Right atrium auricular region (tissue), 2 donors: ENCODE measurements at regions not wholly inside any gene's neighbourhood (a gene's known extent, or its start where the extent isn't known, plus 50 kb on each side); places are given as distances from the start of the nearest gene placed in this dataset.

ENCODE experiments used
- DNase-seq: peaks from one replicate; pipeline ENCODE4 v3.0.0-alpha.2; 2019; ENCODE audit warnings: low spot score
- H3K27ac ChIP-seq, 2 donors: fragments of 200-600 bp; sonication (generic); 1 replicate in 1 of 2; 2 replicates in 1 of 2; pipeline ENCODE4 v1.5.1; 2016 to 2019
- H3K27me3 ChIP-seq, 2 donors: fragments of 200-600 bp; sonication (generic); one replicate each; pipeline versions ENCODE4 v1.5.1 to v1.6.0; 2017 to 2019
- H3K36me3 ChIP-seq: fragments of 200-600 bp; sonication (generic); one replicate; pipeline ENCODE4 v1.5.1; 2016
- H3K4me1 ChIP-seq, 2 donors: fragments of 200-600 bp; sonication (generic); one replicate each; pipeline versions ENCODE4 v1.5.1 to v1.6.0; 2017 to 2019
- H3K4me3 ChIP-seq, 2 donors: fragments of 200-600 bp; sonication (generic); 1 replicate in 1 of 2; 2 replicates in 1 of 2; pipeline ENCODE4 v1.5.1; 2017 to 2019; ENCODE audit warnings: mild to moderate bottlenecking in 1 of 2, moderate library complexity in 1 of 2
- H3K9me3 ChIP-seq, 2 donors: fragments of 200-600 bp; sonication (generic); one replicate each; pipeline ENCODE4 v1.5.1; 2019
- CTCF ChIP-seq, 2 donors: fragments of 200-600 bp; sonication (generic); IDR thresholded peaks; one replicate each; pipeline ENCODE4 v1.5.1; 2019; ENCODE audit warnings: antibody characterized with exemption in 2 of 2

- Histone ChIP-seq H3K4me1 (no peaks in the 10 kb centered on the region), H3K4me3 (no peak overlapping the region), H3K27ac (no peak overlapping the region), H3K9me3 (no peaks in the 10 kb centered on the region), H3K27me3 (no peaks in the 10 kb centered on the region), H3K36me3 (no peaks in the 10 kb centered on the region)
- no peak for DNase-seq
- no peak for TF ChIP-seq CTCF (IDR thresholded peaks at IDR 0.05)
Observed at GRCh38 chr3:111260878-111261277, 189.3 kb downstream of the NECTIN3 start.

GRCh38 chr3:111269777-111270176 lies 198.2 kb downstream of the NECTIN3 start:
- Histone ChIP-seq H3K4me1 (no peaks in the 10 kb centered on the region), H3K4me3 (no peak overlapping the region), H3K27ac (no peak overlapping the region), H3K27me3 (no peaks in the 10 kb centered on the region), H3K9me3 (no peaks in the 10 kb centered on the region), H3K36me3 (no peaks in the 10 kb centered on the region)
- no peak for DNase-seq
- no peak for TF ChIP-seq CTCF (IDR thresholded peaks at IDR 0.05)

GRCh38 chr3:111277226-111277625 lies 205.6 kb downstream of the NECTIN3 start:
- no peak for TF ChIP-seq CTCF (IDR thresholded peaks at IDR 0.05)
- no peaks in the 10 kb centered on the region for H3K4me1 ChIP-seq

GRCh38 chr3:111278959-111279358 lies 207.3 kb downstream of the NECTIN3 start:
- H3K27ac ChIP-seq = no peak overlapping the region
- no peak for TF ChIP-seq CTCF (IDR thresholded peaks at IDR 0.05)
- no peak overlapping the region for H3K4me3 ChIP-seq
- H3K9me3 ChIP-seq = no peaks in the 10 kb centered on the region
- DNase-seq = no peak
- H3K36me3 ChIP-seq = no peaks in the 10 kb centered on the region
- no peaks in the 10 kb centered on the region for H3K27me3 ChIP-seq
- H3K4me1 ChIP-seq = no peaks in the 10 kb centered on the region

More at GRCh38 chr3:111277226-111277625, 205.6 kb downstream of the NECTIN3 start:
- no peak for DNase-seq
- Histone ChIP-seq H3K27me3 (no peaks in the 10 kb centered on the region), H3K9me3 (no peaks in the 10 kb centered on the region), H3K4me3 (no peak overlapping the region), H3K27ac (no peak overlapping the region), H3K36me3 (no peaks in the 10 kb centered on the region)

GRCh38 chr3:111282024-111282423 lies 210.4 kb downstream of the NECTIN3 start:
- Histone ChIP-seq H3K4me1 (no peaks in the 10 kb centered on the region), H3K36me3 (no peaks in the 10 kb centered on the region), H3K27me3 (no peaks in the 10 kb centered on the region), H3K9me3 (no peaks in the 10 kb centered on the region), H3K4me3 (no peak overlapping the region), H3K27ac (no peak overlapping the region)
- TF ChIP-seq CTCF (IDR thresholded peaks at IDR 0.05) = no peak
- no peak for DNase-seq

GRCh38 chr3:111283165-111283564 lies 211.5 kb downstream of the NECTIN3 start:
- H3K27ac ChIP-seq = no peak overlapping the region
- H3K4me1 ChIP-seq = no peaks in the 10 kb centered on the region
- DNase-seq = no peak
- H3K9me3 ChIP-seq = no peaks in the 10 kb centered on the region
- no peak for TF ChIP-seq CTCF (IDR thresholded peaks at IDR 0.05)
- no peaks in the 10 kb centered on the region for H3K36me3 ChIP-seq
- H3K4me3 ChIP-seq = no peak overlapping the region
- no peaks in the 10 kb centered on the region for H3K27me3 ChIP-seq
